Cardiac muscle cell (in vitro differentiated cells and primary cell): ENCODE measurements at regions not wholly inside any gene's neighbourhood (a gene's known extent, or its start where the extent isn't known, plus 50 kb on each side); places are given as distances from the start of the nearest gene placed in this dataset.
A peak's percentile ranks its signal among the peaks of the same experiment; 100 is the strongest.

Source experiments
- DNase-seq, 2 donors: peaks; one replicate each; pipeline versions ENCODE4 v3.0.0 to v3.0.0-alpha.2; 2010 to 2017; ENCODE audit warnings: low read depth in 1 of 2, low spot score in 1 of 2
- H3K27ac ChIP-seq: fragments of 200-600 bp; sonication (generic); 2 replicates; pipeline ENCODE4 v1.5.1; 2016
- H3K27me3 ChIP-seq: fragments of 200-600 bp; sonication (generic); 2 replicates; pipeline ENCODE4 v1.6.0; 2016; ENCODE audit warnings: control low read depth
- H3K36me3 ChIP-seq: fragments of 200-600 bp; sonication (generic); 2 replicates; pipeline ENCODE4 v1.5.1; 2016; ENCODE audit warnings: control low read depth
- H3K4me1 ChIP-seq: fragments of 200-600 bp; sonication (generic); 2 replicates; pipeline ENCODE4 v1.8.1; 2017; ENCODE audit warnings: low read depth, mild to moderate bottlenecking, mixed run types
- H3K4me3 ChIP-seq: fragments of 200-600 bp; sonication (generic); 2 replicates; pipeline ENCODE4 v1.5.1; 2016; ENCODE audit warnings: mild to moderate bottlenecking
- H3K9me3 ChIP-seq: fragments of 200-600 bp; sonication (generic); 2 replicates; pipeline ENCODE4 v1.5.1; 2017; ENCODE audit warnings: low read depth, mild to moderate bottlenecking, control low read depth
- TF ChIP-seq, protein P1 (sequence below): IDR thresholded peaks from 2 replicates; pipeline ENCODE4 v1.5.1; 2012; ENCODE audit warnings: low read depth, mild to moderate bottlenecking, low read length

DNA sequence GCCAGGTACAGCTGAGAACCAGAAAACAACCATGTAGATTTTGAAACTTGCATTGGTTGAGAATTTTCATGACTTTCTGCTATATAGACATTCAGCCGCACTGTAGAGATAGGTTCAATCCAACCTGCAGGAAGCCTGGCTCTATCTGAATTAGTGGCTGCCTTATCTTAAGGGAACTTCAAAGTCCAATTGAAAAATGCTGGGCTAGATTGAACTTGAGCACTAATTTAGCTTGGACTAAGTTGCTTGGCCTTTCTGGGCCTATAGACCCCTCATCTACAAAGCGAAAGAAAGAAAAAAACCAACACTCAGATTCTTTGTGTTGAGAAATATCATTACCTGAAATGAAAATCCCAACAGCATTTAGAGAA, 332.4 kb downstream of the NUAK1 start:
- Histone ChIP-seq H3K27ac (no peak overlapping the region), H3K36me3 (no peaks in the 10 kb centered on the region), H3K9me3 (no peaks in the 10 kb centered on the region), H3K4me3 (no peak overlapping the region), H3K4me1 (no peaks in the 10 kb centered on the region), H3K27me3 (no peaks in the 10 kb centered on the region)
- DNase-seq: no peak
- TF ChIP-seq, protein P1, sequence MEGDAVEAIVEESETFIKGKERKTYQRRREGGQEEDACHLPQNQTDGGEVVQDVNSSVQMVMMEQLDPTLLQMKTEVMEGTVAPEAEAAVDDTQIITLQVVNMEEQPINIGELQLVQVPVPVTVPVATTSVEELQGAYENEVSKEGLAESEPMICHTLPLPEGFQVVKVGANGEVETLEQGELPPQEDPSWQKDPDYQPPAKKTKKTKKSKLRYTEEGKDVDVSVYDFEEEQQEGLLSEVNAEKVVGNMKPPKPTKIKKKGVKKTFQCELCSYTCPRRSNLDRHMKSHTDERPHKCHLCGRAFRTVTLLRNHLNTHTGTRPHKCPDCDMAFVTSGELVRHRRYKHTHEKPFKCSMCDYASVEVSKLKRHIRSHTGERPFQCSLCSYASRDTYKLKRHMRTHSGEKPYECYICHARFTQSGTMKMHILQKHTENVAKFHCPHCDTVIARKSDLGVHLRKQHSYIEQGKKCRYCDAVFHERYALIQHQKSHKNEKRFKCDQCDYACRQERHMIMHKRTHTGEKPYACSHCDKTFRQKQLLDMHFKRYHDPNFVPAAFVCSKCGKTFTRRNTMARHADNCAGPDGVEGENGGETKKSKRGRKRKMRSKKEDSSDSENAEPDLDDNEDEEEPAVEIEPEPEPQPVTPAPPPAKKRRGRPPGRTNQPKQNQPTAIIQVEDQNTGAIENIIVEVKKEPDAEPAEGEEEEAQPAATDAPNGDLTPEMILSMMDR: no peak

DNA sequence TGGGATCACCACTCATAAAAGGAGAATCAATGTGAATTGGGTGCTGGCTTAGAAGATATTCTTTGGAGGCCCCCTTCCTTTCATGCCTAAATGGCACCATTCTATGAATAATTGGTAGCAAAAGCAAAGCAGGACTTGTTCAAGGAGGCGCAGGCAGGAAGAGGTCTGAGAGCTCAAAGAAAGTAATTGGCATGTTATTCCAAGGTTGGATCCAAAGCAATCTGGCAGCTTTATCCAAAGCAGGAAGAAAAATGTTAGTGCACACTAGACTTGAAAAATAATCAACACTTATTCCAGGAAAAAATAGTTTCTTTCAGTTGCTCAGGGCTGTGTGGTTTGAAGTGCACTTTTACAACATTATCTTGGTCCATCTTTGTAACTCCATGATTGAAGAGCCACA, 326.4 kb downstream of the NUAK1 start:
- Histone ChIP-seq H3K4me3 (no peak overlapping the region), H3K9me3 (no peaks in the 10 kb centered on the region), H3K27me3 (no peaks in the 10 kb centered on the region), H3K4me1 (peaks cover 11% of the 10 kb centered on the region), H3K36me3 (no peaks in the 10 kb centered on the region), H3K27ac (no peak overlapping the region)
- DNase-seq: no peak
- TF ChIP-seq, protein P1: no peak

DNA sequence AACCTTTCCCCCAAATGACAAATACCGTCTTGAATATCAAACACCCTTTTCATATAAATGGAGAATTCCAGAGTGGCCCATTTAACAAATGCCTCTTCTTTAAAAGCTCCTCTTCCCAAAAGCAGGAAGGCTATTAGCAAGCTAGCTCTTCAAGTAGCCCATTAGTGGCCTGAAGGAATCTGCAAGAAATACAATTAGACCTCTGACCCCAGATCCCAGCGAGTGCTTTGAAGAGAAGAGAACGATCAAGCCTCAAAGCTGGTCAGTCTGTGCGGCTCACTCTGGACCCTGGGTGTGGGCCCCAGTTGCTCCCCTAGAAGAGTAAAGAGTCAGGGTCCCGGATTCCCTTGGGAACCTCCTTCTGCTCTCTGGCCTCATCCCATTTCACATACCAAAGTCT, 325.6 kb downstream of the NUAK1 start:
- peaks cover 11% of the 10 kb centered on the region for H3K4me1 ChIP-seq
- H3K4me3 ChIP-seq: no peak overlapping the region
- TF ChIP-seq, protein P1: no peak
- DNase-seq: no peak
- H3K27ac ChIP-seq: no peak overlapping the region
- H3K36me3 ChIP-seq: no peaks in the 10 kb centered on the region
- no peaks in the 10 kb centered on the region for H3K9me3 ChIP-seq
- no peaks in the 10 kb centered on the region for H3K27me3 ChIP-seq

DNA sequence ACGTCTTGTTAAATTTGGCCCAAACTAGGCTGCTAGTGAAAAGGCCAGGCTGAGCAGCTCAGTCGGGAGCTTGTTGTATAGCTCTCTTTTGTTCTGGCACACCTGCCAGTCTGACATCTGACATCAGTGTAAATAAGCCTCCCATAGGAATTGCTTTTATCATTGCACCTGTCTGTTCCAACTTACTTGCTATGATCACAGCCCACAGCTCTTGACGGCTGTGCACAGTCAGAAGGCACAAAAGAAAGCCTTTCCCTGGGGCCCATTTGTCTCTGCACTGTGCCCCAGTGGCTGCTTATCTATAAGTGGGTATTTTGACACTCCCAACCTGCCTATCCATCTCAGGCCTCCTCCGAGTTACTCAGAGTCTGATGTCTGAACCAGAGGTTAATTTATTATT, 324.5 kb downstream of the NUAK1 start:
- DNase-seq: peak in 1 of 2 donors; percentile 66
- no peak overlapping the region for H3K27ac ChIP-seq
- H3K9me3 ChIP-seq: no peaks in the 10 kb centered on the region
- H3K4me1 ChIP-seq: peaks cover 11% of the 10 kb centered on the region
- no peaks in the 10 kb centered on the region for H3K27me3 ChIP-seq
- TF ChIP-seq, protein P1: no peak
- no peak overlapping the region for H3K4me3 ChIP-seq
- H3K36me3 ChIP-seq: no peaks in the 10 kb centered on the region

DNA sequence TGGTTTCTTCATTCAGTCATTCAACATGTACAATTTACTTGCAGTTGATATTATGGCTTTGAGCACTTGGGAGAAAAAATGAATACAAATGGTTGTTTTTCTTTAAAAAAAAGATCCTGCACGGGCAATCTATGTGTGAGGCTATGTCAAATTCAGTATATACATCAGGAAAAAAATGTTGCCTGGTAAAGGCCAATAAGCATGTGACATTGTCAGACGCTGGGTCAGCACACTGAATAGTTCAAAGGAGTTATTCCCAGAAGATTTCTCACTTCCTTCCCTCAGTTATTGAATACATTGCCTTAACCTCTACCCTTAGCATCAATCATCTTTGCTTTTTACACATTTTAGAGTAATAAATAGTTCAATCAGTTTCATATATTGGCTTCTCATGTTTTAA, 319.2 kb downstream of the NUAK1 start:
- H3K9me3 ChIP-seq: no peaks in the 10 kb centered on the region
- no peaks in the 10 kb centered on the region for H3K27me3 ChIP-seq
- H3K4me3 ChIP-seq: no peak overlapping the region
- H3K27ac ChIP-seq: no peak overlapping the region
- TF ChIP-seq, protein P1: no peak
- peaks cover 2% of the 10 kb centered on the region for H3K4me1 ChIP-seq
- no peak for DNase-seq
- H3K36me3 ChIP-seq: no peaks in the 10 kb centered on the region
